Stimulated activated CD8-positive, alpha-beta memory T cell treated with anti-CD3 and anti-CD28 coated beads, Interleukin-12 subunit alpha, Interleukin-12 subunit beta, amount 100 ng/mL, for 24 hours (primary cell): ENCODE measurements at regions not wholly inside any gene's neighbourhood (a gene's known extent, or its start where the extent isn't known, plus 50 kb on each side); places are given as distances from the start of the nearest gene placed in this dataset.

Source experiments
- DNase-seq: peaks from one replicate; pipeline ENCODE4 v3.0.0-alpha.2; 2020; ENCODE audit errors: extremely low read depth

DNA sequence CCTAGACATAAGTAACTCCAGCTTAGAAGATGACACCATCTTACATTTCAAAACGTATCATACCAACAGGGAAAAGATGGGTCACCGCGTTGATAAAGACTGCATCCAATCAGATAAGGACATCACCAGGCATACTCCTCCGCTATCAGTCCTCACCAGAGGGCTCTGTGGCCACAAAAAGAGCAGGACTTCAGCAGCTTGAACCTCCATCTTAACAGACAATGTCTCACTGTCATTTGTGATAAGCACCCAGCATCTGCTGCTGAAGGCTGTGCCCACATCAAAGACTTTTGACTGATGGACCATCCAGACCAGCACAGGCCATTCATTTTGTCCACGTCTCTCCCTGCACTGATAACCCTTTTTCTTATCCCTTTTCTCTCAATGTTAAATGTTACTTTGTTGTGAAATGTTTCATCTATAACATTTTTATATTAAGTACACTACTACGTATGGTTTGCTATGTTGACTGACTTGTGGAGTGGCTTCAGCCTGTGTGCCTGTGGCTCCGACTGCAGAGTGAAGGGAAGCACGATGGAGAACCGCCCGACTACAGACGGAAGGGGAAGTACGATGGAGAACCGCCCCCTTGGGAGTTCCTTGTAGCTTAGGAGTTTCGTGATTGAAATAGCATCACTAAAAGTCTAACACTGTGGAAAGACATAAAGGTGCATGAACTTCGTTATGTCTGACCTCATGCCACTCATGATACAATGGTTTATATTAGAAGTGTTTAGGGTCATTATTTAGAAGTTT, 595.4 kb upstream of the AGA start:
- DNase-seq, result no peak

DNA sequence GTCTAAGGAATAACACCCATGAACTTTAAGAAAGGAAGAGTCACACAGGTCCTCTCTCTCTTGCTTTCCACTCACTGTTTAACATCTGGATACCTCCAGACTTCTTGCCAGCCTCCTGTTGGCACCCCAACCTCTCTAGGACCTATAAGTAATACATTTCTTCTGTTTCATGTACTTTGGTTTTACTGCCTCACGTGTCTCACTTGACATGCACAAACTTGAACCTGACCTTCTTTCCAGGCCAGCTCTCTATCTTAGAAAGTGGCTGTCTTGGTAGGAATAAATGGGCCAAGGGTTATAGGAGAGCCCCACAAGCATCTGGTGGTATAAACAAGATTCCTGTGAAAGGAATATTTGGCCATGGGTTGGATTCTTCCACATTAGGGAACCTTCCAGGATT, 614.8 kb upstream of the AGA start:
- DNase-seq, result no peak

DNA sequence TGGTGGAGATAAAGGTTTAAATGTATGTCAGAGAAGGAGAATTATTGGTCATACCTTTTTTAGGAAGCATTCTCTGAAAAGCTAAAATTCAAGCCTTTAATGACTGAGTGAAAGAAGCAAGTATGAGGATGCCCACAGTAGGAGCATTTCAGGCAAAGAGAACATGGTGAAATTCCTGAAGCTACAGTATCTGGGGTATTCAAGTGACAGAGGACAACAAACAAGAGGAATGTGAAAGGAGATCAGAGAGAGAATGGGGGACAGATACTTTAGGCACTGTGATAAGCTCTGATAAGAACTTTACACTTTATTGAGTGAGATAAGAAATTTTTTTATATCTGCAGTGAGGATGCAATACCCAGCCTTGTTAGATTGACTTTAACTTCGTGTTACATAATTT, 621.3 kb upstream of the AGA start:
- no peak for DNase-seq

DNA sequence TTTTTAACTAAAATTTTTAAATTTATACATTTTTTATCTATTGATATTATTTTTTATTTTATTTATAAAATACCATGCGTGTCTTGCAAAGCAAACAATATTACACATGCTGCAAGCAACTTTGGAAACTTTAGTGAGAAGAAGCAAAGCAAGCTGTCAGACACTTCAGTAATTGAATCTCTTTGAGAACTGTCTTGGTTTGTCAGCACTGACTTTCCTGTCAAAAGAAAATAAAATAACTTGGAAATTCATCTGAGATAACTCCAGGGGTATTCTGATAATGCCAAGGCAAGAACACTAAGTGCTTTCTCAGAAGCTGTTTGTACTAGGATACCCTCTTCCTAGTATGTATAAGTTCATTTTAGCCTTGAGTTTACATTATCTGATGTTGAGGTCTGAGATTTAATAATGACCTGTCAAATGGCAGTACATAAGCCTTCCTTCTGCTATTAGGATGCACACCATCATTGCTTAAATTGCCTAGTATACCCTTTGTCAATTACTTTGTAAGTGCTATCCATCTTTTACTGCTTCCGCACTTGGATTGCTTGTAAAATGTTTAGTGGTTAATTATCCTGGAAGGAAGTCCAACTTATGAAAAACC, 624.2 kb upstream of the AGA start:
- no peak for DNase-seq

DNA sequence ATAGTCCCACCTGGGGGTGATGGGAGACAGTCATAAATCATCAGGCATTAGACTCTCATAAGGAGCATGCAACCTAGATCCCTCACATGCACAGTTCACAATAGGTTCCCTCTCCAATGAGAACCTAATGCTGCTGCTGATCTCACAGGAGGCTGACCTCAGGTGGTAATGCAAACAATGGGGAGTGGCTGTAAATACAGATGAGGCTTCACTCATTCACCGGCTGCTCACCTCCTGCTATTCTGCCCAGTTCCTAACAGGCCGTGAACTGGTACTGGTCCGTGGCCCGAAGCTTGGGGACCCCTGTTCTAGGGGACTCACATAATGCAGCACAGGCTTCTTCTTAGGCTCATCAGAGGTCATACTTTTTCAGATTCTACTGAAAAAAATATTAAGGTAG, 625.9 kb upstream of the AGA start:
- DNase-seq, result no peak

GRCh38 chr4:178070163-178070562, 627.9 kb upstream of the AGA start:
- no peak for DNase-seq

DNA sequence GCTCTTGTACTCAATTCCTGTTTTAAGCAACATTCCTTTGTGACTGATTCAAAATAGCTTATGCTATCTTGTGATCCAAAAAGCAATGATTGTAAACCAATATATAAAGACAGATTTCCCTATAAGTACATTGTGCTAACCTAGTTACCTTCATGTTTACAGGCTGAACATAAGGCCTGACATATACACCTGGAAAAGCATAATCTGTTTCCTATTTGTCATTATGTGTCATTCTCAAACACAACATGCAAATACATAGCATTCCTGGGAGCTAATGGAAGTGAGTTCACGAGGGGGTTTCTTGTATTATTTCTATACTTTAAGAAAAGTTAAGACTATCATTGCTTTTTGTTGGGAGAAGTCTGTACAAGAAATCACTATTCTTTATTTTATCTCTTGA, 638.1 kb upstream of the AGA start:
- DNase-seq, result no peak

DNA sequence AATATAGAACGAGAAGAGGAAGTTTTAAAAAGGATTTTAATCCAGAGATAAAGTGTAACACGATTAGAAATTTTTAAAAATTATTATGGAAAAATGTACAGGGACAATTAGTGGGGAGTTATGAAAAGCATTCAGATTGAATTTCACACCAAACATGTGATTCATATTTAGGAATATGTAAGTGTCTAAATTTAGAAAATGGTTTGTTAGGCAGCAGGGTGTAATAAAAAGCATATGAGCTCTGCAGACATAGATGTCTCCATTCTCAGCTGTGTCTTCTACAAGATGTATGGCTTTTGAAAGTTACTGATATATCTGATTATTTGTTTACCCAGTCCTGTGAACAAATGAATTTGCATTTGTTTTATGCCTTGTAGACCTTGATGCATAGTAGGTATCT, 638.9 kb upstream of the AGA start:
- no peak for DNase-seq

- no peak for DNase-seq
Observed at GRCh38 chr4:178081896-178082295, 639.7 kb upstream of the AGA start.

- no peak for DNase-seq
Observed at GRCh38 chr4:178082906-178083305, 640.7 kb upstream of the AGA start.

DNA sequence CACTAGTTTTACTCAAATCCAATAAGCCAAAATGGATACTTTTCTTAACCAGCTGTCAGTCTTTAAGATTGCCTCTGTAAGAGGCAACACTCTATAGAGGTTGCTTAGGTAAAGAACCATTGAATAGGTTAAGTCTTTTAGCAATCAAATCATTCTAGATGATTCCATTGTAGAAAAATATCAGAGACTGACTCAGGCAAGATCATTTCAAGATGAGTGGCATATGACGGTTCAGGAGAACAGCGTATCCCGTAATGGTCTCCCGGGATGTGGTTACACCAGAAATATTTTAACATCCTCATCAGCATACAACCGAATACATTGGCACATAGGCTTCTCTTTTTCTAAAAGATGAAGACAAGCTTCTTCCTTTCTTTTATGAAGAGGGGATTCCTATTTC, 641.7 kb upstream of the AGA start:
- DNase-seq, result no peak

GRCh38 chr4:178086320-178086719, 644.1 kb upstream of the AGA start:
- DNase-seq, result no peak

DNA sequence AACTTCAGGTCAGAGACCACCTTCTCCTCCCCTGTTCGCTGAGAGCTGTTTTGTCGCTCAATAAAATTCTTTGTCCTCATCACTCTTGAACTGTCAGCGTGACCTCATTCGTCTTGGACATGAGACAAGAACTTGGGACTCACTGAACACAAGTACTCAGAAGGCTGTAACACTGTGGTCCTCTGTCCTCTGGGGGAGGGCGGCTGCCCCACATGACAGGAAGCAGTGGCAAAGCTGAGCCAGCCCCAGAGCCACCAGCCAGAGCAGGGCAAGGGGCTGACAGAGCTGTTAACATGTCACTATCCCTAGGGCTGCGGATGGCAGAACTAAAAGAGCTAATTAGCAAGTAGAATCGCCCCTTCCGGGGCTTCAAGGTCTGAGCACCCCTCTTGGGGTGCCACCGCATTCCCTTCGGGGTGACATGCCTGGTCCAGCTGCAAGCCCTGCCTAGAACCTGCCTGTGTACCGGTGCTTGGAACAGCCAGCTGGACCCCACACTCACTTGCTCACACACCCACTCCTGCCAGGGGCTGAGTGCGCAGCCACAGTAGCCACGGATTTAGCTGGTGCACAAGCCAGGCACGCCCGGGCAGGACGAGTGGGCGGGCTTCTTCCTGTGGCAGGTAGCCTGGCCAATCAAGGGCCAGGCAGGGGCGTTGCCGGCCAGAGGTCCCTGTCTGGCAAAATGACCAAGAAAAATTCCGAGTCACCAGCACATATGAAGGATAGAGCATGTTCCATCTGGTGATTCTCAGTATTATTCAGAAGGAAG, 648.6 kb upstream of the AGA start:
- no peak for DNase-seq

DNA sequence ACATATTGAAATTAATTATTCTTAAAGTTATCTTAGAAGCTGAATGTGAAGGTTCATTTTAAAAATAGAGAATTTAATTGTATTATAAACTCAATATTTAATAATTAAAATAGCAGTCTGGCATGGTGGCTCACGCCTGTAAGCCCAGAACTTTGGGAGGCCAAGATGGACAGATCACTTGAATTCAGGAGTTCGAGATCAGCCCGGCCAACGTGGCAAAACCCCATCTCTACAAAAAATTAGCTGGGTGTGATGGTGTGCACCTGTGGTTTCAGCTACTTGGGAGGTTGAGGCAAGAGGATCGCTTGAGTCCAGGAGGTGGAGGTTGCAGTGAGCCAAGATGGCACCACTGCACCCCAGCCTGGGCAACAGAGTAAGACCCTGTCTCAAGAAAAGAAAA, 659.9 kb upstream of the AGA start:
- DNase-seq, result no peak

DNA sequence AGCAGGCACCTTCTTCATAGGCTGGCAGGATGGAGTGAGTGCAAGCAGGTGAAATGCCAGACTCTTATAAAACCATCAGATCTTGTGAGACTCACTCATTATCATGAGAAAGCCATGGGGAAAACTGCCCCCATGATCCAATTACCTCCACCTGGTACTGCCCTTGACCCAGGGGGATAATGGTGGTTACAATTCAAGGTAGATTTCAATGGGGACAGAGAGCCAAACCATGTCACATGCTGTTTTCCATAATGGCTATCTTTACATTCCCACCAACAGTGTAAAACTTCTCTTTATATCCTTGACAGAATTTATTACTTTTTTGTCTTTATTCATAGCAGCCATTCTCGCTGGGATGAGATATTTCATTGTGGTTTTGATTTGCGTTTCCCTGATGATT, 663.0 kb upstream of the AGA start:
- no peak for DNase-seq

GRCh38 chr4:178136736-178137345, 694.6 kb upstream of the AGA start:
- no peak for DNase-seq

GRCh38 chr4:178137732-178138471, 695.7 kb upstream of the AGA start:
- no peak for DNase-seq

GRCh38 chr4:178138491-178138890, 696.3 kb upstream of the AGA start:
- DNase-seq, result no peak

GRCh38 chr4:178140326-178140915, 698.2 kb upstream of the AGA start:
- no peak for DNase-seq

DNA sequence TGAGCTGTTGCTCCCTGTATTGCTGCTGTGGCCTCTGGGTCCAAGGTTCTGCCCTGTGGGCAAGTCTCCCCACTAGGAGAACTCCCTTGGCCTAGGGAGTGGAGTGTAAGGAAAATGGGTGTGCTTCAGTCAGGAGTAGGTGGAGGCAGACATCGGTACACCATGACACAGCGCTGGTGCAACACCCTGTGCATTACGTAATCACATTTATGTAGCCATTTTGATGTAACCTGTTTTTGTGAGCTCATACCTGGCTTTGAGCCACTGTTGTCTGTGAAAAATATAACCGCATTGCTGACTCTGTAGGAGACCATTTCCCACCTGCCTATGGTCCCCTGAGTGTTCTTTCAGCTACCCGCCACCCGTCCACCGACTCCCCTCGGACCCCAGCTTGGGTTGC, 700.5 kb upstream of the AGA start:
- no peak for DNase-seq

DNA sequence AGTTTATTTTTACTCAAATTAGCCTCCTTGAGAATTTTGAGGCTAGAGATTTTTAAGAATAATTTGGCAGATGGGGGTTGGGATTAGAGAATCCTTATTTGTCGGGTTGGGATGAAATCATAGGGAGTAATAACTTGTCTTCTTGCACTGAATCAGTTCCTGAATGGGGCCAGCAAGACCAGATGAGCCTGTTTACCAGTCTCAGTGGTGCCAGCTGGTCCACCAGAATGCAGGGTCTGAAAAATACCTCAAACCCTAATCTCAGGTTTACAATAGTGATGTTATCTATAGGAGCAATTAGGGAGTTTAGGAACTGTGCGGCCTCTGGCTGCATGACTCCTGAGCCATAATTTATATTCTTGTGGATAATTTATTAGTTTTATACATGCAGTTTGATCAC, 705.9 kb upstream of the AGA start:
- DNase-seq, result no peak
